H9 (cell line): ENCODE measurements at regions not wholly inside any gene's neighbourhood (a gene's known extent, or its start where the extent isn't known, plus 50 kb on each side); places are given as distances from the start of the nearest gene placed in this dataset.

Experiments used
- DNase-seq: peaks from one replicate; pipeline ENCODE4 v3.0.0-alpha.2; 2017
- H2AFZ ChIP-seq: one replicate; pipeline ENCODE4 v1.6.1; 2013; ENCODE audit warnings: mild to moderate bottlenecking, low read length, control low read depth, moderate library complexity
- H2AK5ac ChIP-seq: 2 replicates; pipeline ENCODE4 v1.6.1; 2013; ENCODE audit warnings: low read length, control low read depth, mixed read lengths; ENCODE audit not compliant: insufficient read length
- H2BK120ac ChIP-seq: one replicate; pipeline ENCODE4 v1.6.1; 2013; ENCODE audit warnings: low read depth, mild to moderate bottlenecking, low read length, control low read depth, inconsistent platforms; ENCODE audit not compliant: poor library complexity, severe bottlenecking
- H2BK12ac ChIP-seq: 2 replicates; pipeline ENCODE4 v1.6.1; 2013; ENCODE audit warnings: low read length, control low read depth, mixed read lengths, low read depth; ENCODE audit not compliant: insufficient read length
- H2BK15ac ChIP-seq: 2 replicates; pipeline ENCODE4 v1.6.1; 2013; ENCODE audit warnings: low read depth, low read length, control low read depth
- H2BK20ac ChIP-seq: one replicate; pipeline ENCODE4 v1.6.1; 2013; ENCODE audit warnings: low read depth, mild to moderate bottlenecking, low read length, control low read depth, inconsistent platforms; ENCODE audit not compliant: poor library complexity, severe bottlenecking
- H2BK5ac ChIP-seq: 2 replicates; pipeline ENCODE4 v1.6.1; 2013; ENCODE audit warnings: low read length, control low read depth, mixed read lengths; ENCODE audit not compliant: insufficient read length
- H3K14ac ChIP-seq: 2 replicates; pipeline ENCODE4 v1.6.1; 2013; ENCODE audit warnings: low read length, control low read depth; ENCODE audit not compliant: insufficient read depth
- H3K18ac ChIP-seq: 2 replicates; pipeline ENCODE4 v1.6.1; 2013; ENCODE audit warnings: low read depth, mild to moderate bottlenecking, mixed read lengths, low read length, control low read depth; ENCODE audit not compliant: insufficient read length
- H3K23ac ChIP-seq: 2 replicates; pipeline ENCODE4 v1.6.1; 2013; ENCODE audit warnings: low read length, control low read depth, mixed read lengths, low read depth; ENCODE audit not compliant: insufficient read length
- H3K23me2 ChIP-seq: 2 replicates; pipeline ENCODE4 v1.6.1; 2013; ENCODE audit warnings: low read depth, mild to moderate bottlenecking, mixed read lengths, low read length, control low read depth; ENCODE audit not compliant: insufficient read length, poor library complexity, severe bottlenecking
- H3K27ac ChIP-seq: 2 replicates; pipeline ENCODE4 v1.5.1; 2013; ENCODE audit warnings: low read length, control low read depth, mixed read lengths, low read depth; ENCODE audit not compliant: insufficient read length
- H3K27me3 ChIP-seq: 2 replicates; pipeline ENCODE4 v1.6.1; 2013; ENCODE audit warnings: low read length, control low read depth, inconsistent platforms; ENCODE audit not compliant: insufficient read depth
- H3K4ac ChIP-seq: 2 replicates; pipeline ENCODE4 v1.6.1; 2013; ENCODE audit warnings: low read depth, mild to moderate bottlenecking, control low read depth, inconsistent platforms, low read length, moderate library complexity
- H3K4me1 ChIP-seq: 2 replicates; pipeline ENCODE4 v1.6.1; 2013; ENCODE audit warnings: low read length, control low read depth, inconsistent platforms; ENCODE audit not compliant: insufficient read depth
- H3K4me2 ChIP-seq: 2 replicates; pipeline ENCODE4 v1.6.1; 2013; ENCODE audit warnings: low read length, control low read depth, mixed read lengths; ENCODE audit not compliant: insufficient read length, insufficient read depth
- H3K56ac ChIP-seq: 2 replicates; pipeline ENCODE4 v1.6.1; 2013; ENCODE audit warnings: low read depth, mild to moderate bottlenecking, mixed read lengths, low read length, control low read depth; ENCODE audit not compliant: insufficient read length
- H3K79me1 ChIP-seq: 2 replicates; pipeline ENCODE4 v1.6.1; 2013; ENCODE audit warnings: low read depth, mild to moderate bottlenecking, moderate library complexity, low read length, control low read depth, inconsistent platforms; ENCODE audit not compliant: insufficient read depth, poor library complexity, severe bottlenecking
- H3K79me2 ChIP-seq: 2 replicates; pipeline ENCODE4 v1.6.1; 2013; ENCODE audit warnings: low read length, control low read depth, inconsistent platforms; ENCODE audit not compliant: insufficient read depth
- H3K9ac ChIP-seq: 2 replicates; pipeline ENCODE4 v1.6.1; 2013; ENCODE audit warnings: low read length, control low read depth, mixed read lengths; ENCODE audit not compliant: insufficient read length; ENCODE audit errors: extremely low read depth
- H3K9me3 ChIP-seq: one replicate; pipeline ENCODE4 v1.6.1; 2013; ENCODE audit warnings: low read depth, low read length, inconsistent platforms; ENCODE audit not compliant: control insufficient read depth
- H3T11ph ChIP-seq: one replicate; pipeline ENCODE4 v1.6.1; 2013; ENCODE audit warnings: mild to moderate bottlenecking, low read length, control low read depth, inconsistent platforms
- H4K20me1 ChIP-seq: one replicate; pipeline ENCODE4 v1.6.1; 2013; ENCODE audit not compliant: control insufficient read depth, insufficient read length, insufficient read depth
- H4K5ac ChIP-seq: 2 replicates; pipeline ENCODE4 v1.6.1; 2013; ENCODE audit warnings: low read depth, mild to moderate bottlenecking, mixed read lengths, low read length, control low read depth; ENCODE audit not compliant: insufficient read length
- H4K8ac ChIP-seq: replicated peaks from 2 replicates; pipeline ENCODE4 v1.6.1; 2013; ENCODE audit warnings: low read length, control low read depth, mixed read lengths, low read depth; ENCODE audit not compliant: insufficient read length
- H4K91ac ChIP-seq: 2 replicates; pipeline ENCODE4 v1.6.1; 2013; ENCODE audit warnings: low read depth, mild to moderate bottlenecking, moderate library complexity, mixed read lengths, low read length, control low read depth; ENCODE audit not compliant: insufficient read length
- H3K27ac Mint-ChIP-seq, 3 experiments: 2 replicates in 2 of 3; 3 replicates in 1 of 3; pipeline ENCODE4 v1.8.0; 2020 to 2021; ENCODE audit warnings: mixed read lengths in 3 of 3, mild to moderate bottlenecking in 1 of 3, moderate library complexity in 1 of 3
- H3K27me3 Mint-ChIP-seq: 2 replicates; pipeline ENCODE4 v1.8.0; 2021; ENCODE audit warnings: low read depth, mild to moderate bottlenecking, moderate library complexity, mixed read lengths
- H3K36me3 Mint-ChIP-seq, 3 experiments: 2 replicates in 2 of 3; 3 replicates in 1 of 3; pipeline ENCODE4 v1.8.0; 2020 to 2021; ENCODE audit warnings: low read depth in 3 of 3, mixed read lengths in 3 of 3; ENCODE audit not compliant: insufficient read depth in 1 of 3
- H3K4me1 Mint-ChIP-seq, 2 experiments: 2 replicates each; pipeline ENCODE4 v1.8.0; 2020; ENCODE audit warnings: mixed read lengths in 2 of 2
- H3K4me3 Mint-ChIP-seq, 2 experiments: 2 replicates in 1 of 2; 3 replicates in 1 of 2; pipeline ENCODE4 v1.8.0; 2020 to 2021; ENCODE audit warnings: mild to moderate bottlenecking in 2 of 2, mixed read lengths in 2 of 2, moderate library complexity in 1 of 2
- H3K9me3 Mint-ChIP-seq, 2 experiments: 2 replicates in 1 of 2; 3 replicates in 1 of 2; pipeline ENCODE4 v1.8.0; 2020; ENCODE audit warnings: mild to moderate bottlenecking in 2 of 2, mixed read lengths in 2 of 2, moderate library complexity in 1 of 2
- WGBS: extraction: QIAGEN DNeasy Blood & Tissue Kit; methylation state at CpG from one replicate; pipeline ENCODE4 v1.1.7; 2013; ENCODE audit warnings: missing lambda C conversion rate, low lambda C conversion rate, mixed read lengths; ENCODE audit not compliant: insufficient read length; ENCODE audit errors: extremely low coverage; 5-methylcytosine and 5-hydroxymethylcytosine counted together
- TF ChIP-seq, protein P1 (sequence below): fragments of 200-600 bp; sonication (generic); conservative IDR thresholded peaks from 3 replicates; pipeline ENCODE4 v1.8.0; 2021; ENCODE audit warnings: antibody characterized with exemption, mild to moderate bottlenecking

- no peaks in the 10 kb centered on the region for H3K27me3 ChIP-seq
- no CpG with 5 or more reads among the region's 4 CpGs for WGBS
- TF ChIP-seq, protein P1, sequence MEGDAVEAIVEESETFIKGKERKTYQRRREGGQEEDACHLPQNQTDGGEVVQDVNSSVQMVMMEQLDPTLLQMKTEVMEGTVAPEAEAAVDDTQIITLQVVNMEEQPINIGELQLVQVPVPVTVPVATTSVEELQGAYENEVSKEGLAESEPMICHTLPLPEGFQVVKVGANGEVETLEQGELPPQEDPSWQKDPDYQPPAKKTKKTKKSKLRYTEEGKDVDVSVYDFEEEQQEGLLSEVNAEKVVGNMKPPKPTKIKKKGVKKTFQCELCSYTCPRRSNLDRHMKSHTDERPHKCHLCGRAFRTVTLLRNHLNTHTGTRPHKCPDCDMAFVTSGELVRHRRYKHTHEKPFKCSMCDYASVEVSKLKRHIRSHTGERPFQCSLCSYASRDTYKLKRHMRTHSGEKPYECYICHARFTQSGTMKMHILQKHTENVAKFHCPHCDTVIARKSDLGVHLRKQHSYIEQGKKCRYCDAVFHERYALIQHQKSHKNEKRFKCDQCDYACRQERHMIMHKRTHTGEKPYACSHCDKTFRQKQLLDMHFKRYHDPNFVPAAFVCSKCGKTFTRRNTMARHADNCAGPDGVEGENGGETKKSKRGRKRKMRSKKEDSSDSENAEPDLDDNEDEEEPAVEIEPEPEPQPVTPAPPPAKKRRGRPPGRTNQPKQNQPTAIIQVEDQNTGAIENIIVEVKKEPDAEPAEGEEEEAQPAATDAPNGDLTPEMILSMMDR = no peak
- no peak overlapping the region for H3K56ac ChIP-seq
- no peaks in the 10 kb centered on the region for H4K20me1 ChIP-seq
- H3K14ac ChIP-seq = no peak overlapping the region
- H3K4me2 ChIP-seq = no peak overlapping the region
- no peak overlapping the region for H3K27ac ChIP-seq
- no peak overlapping the region for H2BK12ac ChIP-seq
- no peak overlapping the region for H4K8ac ChIP-seq
- H2BK120ac ChIP-seq = no peak overlapping the region
- no peak overlapping the region for H2AK5ac ChIP-seq
- no peaks in the 10 kb centered on the region for H3K79me2 ChIP-seq
- no peak overlapping the region for H4K91ac ChIP-seq
- H2BK20ac ChIP-seq = no peak overlapping the region
- no peak overlapping the region for H2AFZ ChIP-seq
- no peak overlapping the region for H3T11ph ChIP-seq
- no peaks in the 10 kb centered on the region for H3K36me3 Mint-ChIP-seq
- no peak overlapping the region for H3K23ac ChIP-seq
- no peaks in the 10 kb centered on the region for H3K4me1 ChIP-seq
- H4K5ac ChIP-seq = no peak overlapping the region
- DNase-seq = no peak
- no peak overlapping the region for H3K18ac ChIP-seq
- no peak overlapping the region for H2BK5ac ChIP-seq
- no peak overlapping the region for H3K9ac ChIP-seq
- peaks cover 2% of the 10 kb centered on the region; the same call in 1 of the 2 replicates for H3K27me3 Mint-ChIP-seq
- no peaks in the 10 kb centered on the region for H3K23me2 ChIP-seq
- no peak overlapping the region for H2BK15ac ChIP-seq
- no peaks in the 10 kb centered on the region for H3K4me1 Mint-ChIP-seq
- H3K4ac ChIP-seq = no peak overlapping the region
- H3K4me3 Mint-ChIP-seq = no peak overlapping the region
- H3K9me3 Mint-ChIP-seq = no peaks in the 10 kb centered on the region; a peak in 1 of 5 replicates
- H3K79me1 ChIP-seq = no peaks in the 10 kb centered on the region
- H3K9me3 ChIP-seq = no peaks in the 10 kb centered on the region
- no peak overlapping the region for H3K27ac Mint-ChIP-seq
Measured at GRCh38 chr12:25416516-25416915, 136.6 kb downstream of the LMNTD1 start.
